Smooth muscle cell (in vitro differentiated cells): ENCODE measurements at regions not wholly inside any gene's neighbourhood (a gene's known extent, or its start where the extent isn't known, plus 50 kb on each side); places are given as distances from the start of the nearest gene placed in this dataset.

Experiments used
- DNase-seq: peaks from one replicate; lab custom pipeline; 2025; ENCODE audit not compliant: unreplicated experiment; lab: John Stamatoyannopoulos, UW
- H2AFZ ChIP-seq: fragments of 200-600 bp; sonication (generic); 2 replicates; pipeline ENCODE4 v1.6.0; 2016; ENCODE audit warnings: antibody characterized with exemption, low read depth, mild to moderate bottlenecking
- H3F3A ChIP-seq: fragments of 200-600 bp; sonication (generic); 2 replicates; pipeline ENCODE4 v1.6.0; 2017; ENCODE audit warnings: antibody characterized with exemption, low read depth
- H3K27ac ChIP-seq: fragments of 200-600 bp; sonication (generic); 2 replicates; pipeline ENCODE4 v1.5.1; 2016; ENCODE audit warnings: low read depth, mild to moderate bottlenecking
- H3K27me3 ChIP-seq: fragments of 200-600 bp; sonication (generic); 2 replicates; pipeline ENCODE4 v1.6.1; 2016; ENCODE audit warnings: low read depth, mild to moderate bottlenecking
- H3K36me3 ChIP-seq: fragments of 200-600 bp; sonication (generic); 2 replicates; pipeline ENCODE4 v1.5.1; 2016; ENCODE audit warnings: low read depth
- H3K4me1 ChIP-seq: fragments of 200-600 bp; sonication (generic); 2 replicates; pipeline ENCODE4 v1.5.1; 2016; ENCODE audit warnings: low read depth
- H3K4me2 ChIP-seq: fragments of 200-600 bp; sonication (generic); 2 replicates; pipeline ENCODE4 v1.6.0; 2016; ENCODE audit warnings: mild to moderate bottlenecking
- H3K4me3 ChIP-seq: fragments of 200-600 bp; sonication (generic); 2 replicates; pipeline ENCODE4 v1.5.1; 2016; ENCODE audit warnings: mild to moderate bottlenecking
- H3K79me2 ChIP-seq: fragments of 200-600 bp; sonication (generic); 2 replicates; pipeline ENCODE4 v1.6.0; 2016; ENCODE audit warnings: low read depth, mild to moderate bottlenecking
- H3K9ac ChIP-seq: fragments of 200-600 bp; sonication (generic); 2 replicates; pipeline ENCODE4 v1.6.0; 2016; ENCODE audit warnings: low read depth
- H3K9me3 ChIP-seq: fragments of 200-600 bp; sonication (generic); replicated peaks from 2 replicates; pipeline ENCODE4 v1.5.1; 2016; ENCODE audit warnings: low read depth
- H4K20me1 ChIP-seq: fragments of 200-600 bp; sonication (generic); 2 replicates; pipeline ENCODE4 v1.6.0; 2016; ENCODE audit warnings: low read depth
- WGBS: methylation state at CpG from one replicate; pipeline ENCODE4 v1.1.7; 2016; ENCODE audit warnings: low lambda C conversion rate; 5-methylcytosine and 5-hydroxymethylcytosine counted together
- TF ChIP-seq, protein P1 (sequence below): fragments of 200-600 bp; sonication (generic); IDR thresholded peaks from 2 replicates; pipeline ENCODE4 v1.5.1; 2017; ENCODE audit warnings: borderline replicate concordance, mild to moderate bottlenecking, antibody characterized with exemption; ENCODE audit not compliant: insufficient read depth, poor library complexity, severe bottlenecking

DNA sequence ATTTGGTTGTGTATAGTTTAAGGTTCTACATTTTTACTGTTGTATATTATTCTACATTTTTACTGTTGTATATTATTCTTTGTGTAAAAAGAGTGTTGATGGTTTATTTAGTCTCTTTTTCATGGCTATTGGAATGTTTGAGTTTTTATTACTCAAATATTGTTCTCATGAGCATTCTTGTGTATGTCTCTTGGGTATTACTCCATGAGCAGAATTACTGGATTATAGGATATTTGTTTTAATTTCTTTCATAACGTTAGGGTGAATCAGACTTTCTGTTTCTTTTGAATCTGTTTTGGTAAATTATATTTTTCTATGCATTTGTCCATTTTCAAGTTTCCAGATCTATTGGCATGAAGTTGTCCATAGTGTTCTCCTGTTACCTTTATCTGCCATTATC is 111.6 kb downstream of the DYNAP start:
- DNase-seq, result no peak
- Histone ChIP-seq H3K4me3 (no peak overlapping the region), H3K27me3 (no peaks in the 10 kb centered on the region), H2AFZ (no peak overlapping the region), H3K27ac (no peak overlapping the region), H3K79me2 (no peaks in the 10 kb centered on the region), H3K9me3 (no peaks in the 10 kb centered on the region), H3K4me1 (no peaks in the 10 kb centered on the region), H4K20me1 (no peaks in the 10 kb centered on the region), H3K36me3 (no peaks in the 10 kb centered on the region), H3F3A (no peaks in the 10 kb centered on the region), H3K4me2 (no peak overlapping the region), H3K9ac (no peak overlapping the region)
- WGBS, result 80% methylated on average over 1 of the region's 1 CpG
- TF ChIP-seq, protein P1, sequence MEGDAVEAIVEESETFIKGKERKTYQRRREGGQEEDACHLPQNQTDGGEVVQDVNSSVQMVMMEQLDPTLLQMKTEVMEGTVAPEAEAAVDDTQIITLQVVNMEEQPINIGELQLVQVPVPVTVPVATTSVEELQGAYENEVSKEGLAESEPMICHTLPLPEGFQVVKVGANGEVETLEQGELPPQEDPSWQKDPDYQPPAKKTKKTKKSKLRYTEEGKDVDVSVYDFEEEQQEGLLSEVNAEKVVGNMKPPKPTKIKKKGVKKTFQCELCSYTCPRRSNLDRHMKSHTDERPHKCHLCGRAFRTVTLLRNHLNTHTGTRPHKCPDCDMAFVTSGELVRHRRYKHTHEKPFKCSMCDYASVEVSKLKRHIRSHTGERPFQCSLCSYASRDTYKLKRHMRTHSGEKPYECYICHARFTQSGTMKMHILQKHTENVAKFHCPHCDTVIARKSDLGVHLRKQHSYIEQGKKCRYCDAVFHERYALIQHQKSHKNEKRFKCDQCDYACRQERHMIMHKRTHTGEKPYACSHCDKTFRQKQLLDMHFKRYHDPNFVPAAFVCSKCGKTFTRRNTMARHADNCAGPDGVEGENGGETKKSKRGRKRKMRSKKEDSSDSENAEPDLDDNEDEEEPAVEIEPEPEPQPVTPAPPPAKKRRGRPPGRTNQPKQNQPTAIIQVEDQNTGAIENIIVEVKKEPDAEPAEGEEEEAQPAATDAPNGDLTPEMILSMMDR, result no peak

DNA sequence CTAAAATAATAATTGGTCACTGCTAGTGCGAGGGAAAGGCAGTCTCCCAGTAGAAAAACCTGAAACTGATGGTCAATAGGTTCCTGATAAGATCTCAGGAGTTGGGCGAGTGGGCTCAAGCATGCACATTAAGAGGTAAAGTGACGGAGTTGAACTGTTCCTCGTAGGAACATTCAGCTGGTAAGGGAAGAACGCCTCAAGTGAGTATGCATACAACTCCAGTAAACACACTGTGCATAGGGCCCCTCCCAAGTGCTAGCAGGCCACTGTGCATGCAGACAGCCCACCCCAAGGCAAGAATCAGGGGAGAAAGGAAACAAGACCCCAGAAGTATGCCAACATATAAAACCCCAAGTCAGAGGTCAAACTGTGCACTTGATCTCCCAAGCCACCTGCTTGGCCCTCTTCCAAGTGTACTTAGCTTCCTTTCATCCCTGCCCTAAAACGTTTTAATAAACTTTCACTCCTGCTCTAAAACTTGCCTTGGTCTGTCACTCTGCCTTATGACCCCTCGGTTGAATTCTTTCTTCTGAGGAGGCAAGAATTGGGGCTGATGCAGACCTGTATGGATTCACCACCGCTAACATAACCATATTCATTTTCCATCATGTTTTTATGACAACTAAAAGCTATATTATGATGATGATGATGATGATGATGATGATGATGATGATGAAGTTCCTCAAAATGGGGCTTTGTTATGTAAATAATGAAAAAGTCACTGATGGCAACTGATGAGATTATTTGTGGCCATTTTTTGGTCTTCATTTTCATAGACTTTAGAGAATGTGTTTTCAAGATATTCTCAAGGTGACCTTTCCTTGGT is 118.0 kb upstream of the RAB27B start:
- no peak overlapping the region for H3K4me3 ChIP-seq
- H3K36me3 ChIP-seq, result no peaks in the 10 kb centered on the region
- WGBS, result 78% methylated on average over 8 of the region's 8 CpGs
- no peak overlapping the region for H3K27ac ChIP-seq
- no peak for DNase-seq
- H3F3A ChIP-seq, result no peaks in the 10 kb centered on the region
- H3K27me3 ChIP-seq, result no peaks in the 10 kb centered on the region
- no peak overlapping the region for H2AFZ ChIP-seq
- no peaks in the 10 kb centered on the region for H4K20me1 ChIP-seq
- H3K9ac ChIP-seq, result no peak overlapping the region
- TF ChIP-seq, protein P1, result no peak
- H3K9me3 ChIP-seq, result no peaks in the 10 kb centered on the region
- no peaks in the 10 kb centered on the region for H3K4me1 ChIP-seq
- H3K79me2 ChIP-seq, result no peaks in the 10 kb centered on the region
- H3K4me2 ChIP-seq, result no peak overlapping the region

DNA sequence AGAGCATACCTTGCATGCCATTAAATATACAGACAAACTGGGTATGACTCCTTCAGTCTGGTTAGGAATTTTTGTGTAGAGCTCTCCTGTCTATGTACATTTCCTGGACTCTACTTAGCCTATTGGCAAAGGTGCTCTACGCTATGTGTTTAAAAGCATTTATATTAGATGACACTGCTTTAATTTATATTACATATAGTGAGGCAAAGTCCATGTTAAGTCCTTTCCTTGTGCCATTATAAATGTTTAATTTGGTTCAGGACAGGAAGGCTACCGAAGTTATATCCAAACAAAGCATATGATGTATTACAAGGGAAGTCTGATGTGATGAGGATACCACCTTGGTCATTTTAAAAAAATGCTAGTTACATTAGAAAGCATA is 117.4 kb upstream of the RAB27B start:
- no peak overlapping the region for H3K27ac ChIP-seq
- H3K4me3 ChIP-seq, result no peak overlapping the region
- WGBS, result 95% methylated on average over 2 of the region's 2 CpGs
- no peaks in the 10 kb centered on the region for H3K79me2 ChIP-seq
- TF ChIP-seq, protein P1, result no peak
- H3K9me3 ChIP-seq, result no peaks in the 10 kb centered on the region
- no peaks in the 10 kb centered on the region for H3K36me3 ChIP-seq
- no peaks in the 10 kb centered on the region for H3K4me1 ChIP-seq
- H3F3A ChIP-seq, result no peaks in the 10 kb centered on the region
- H3K9ac ChIP-seq, result no peak overlapping the region
- H2AFZ ChIP-seq, result no peak overlapping the region
- H4K20me1 ChIP-seq, result no peaks in the 10 kb centered on the region
- no peak overlapping the region for H3K4me2 ChIP-seq
- no peak for DNase-seq
- no peaks in the 10 kb centered on the region for H3K27me3 ChIP-seq

DNA sequence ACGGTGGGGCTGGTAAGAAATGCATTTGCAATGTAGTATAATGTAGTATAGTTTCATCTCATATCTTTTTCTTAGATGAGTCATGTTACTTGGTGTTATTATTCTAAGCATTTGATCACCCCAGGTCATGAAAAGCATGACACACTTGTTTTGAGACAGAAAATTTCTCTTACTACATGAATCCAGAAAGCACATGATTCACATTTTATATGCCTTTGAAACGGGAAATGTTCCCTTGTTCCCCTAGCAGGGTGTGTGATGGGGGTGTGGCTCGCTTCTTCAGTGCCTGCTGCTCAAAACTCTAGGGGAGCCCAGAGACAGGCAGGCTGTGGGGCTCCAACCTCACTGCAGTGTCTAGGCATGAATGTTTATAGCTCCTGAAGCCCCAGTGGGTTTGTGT is 116.0 kb upstream of the RAB27B start:
- no peak overlapping the region for H3K4me2 ChIP-seq
- no peaks in the 10 kb centered on the region for H4K20me1 ChIP-seq
- TF ChIP-seq, protein P1, result no peak
- no peak overlapping the region for H3K27ac ChIP-seq
- H3K36me3 ChIP-seq, result no peaks in the 10 kb centered on the region
- H3K4me1 ChIP-seq, result no peaks in the 10 kb centered on the region
- H3F3A ChIP-seq, result no peaks in the 10 kb centered on the region
- no peak for DNase-seq
- H3K27me3 ChIP-seq, result no peaks in the 10 kb centered on the region
- WGBS, result 70% methylated on average over 3 of the region's 3 CpGs
- H3K4me3 ChIP-seq, result no peak overlapping the region
- H2AFZ ChIP-seq, result no peak overlapping the region
- no peaks in the 10 kb centered on the region for H3K9me3 ChIP-seq
- no peak overlapping the region for H3K9ac ChIP-seq
- no peaks in the 10 kb centered on the region for H3K79me2 ChIP-seq
